Ishikawa (cell line): ENCODE measurements at regions not wholly inside any gene's neighbourhood (a gene's known extent, or its start where the extent isn't known, plus 50 kb on each side); places are given as distances from the start of the nearest gene placed in this dataset.

ENCODE experiments used
- CEBPB ChIP-seq: IDR thresholded peaks from 2 replicates; pipeline ENCODE4 v1.6.1; 2012
- CREB1 ChIP-seq: IDR thresholded peaks from 2 replicates; pipeline ENCODE4 v1.6.1; 2012; ENCODE audit warnings: low read depth
- EGR1 ChIP-seq: IDR thresholded peaks from 2 replicates; pipeline ENCODE4 v1.6.1; 2012
- EP300 ChIP-seq: IDR thresholded peaks from 2 replicates; pipeline ENCODE4 v1.6.1; 2012; ENCODE audit warnings: borderline replicate concordance
- FOXM1 ChIP-seq: IDR thresholded peaks from 2 replicates; pipeline ENCODE4 v1.6.1; 2012; ENCODE audit warnings: low read depth, borderline replicate concordance
- NFIC ChIP-seq: IDR thresholded peaks from 2 replicates; pipeline ENCODE4 v1.6.1; 2012
- RAD21 ChIP-seq: IDR thresholded peaks from 2 replicates; pipeline ENCODE4 v1.6.1; 2012; ENCODE audit warnings: low read depth
- REST ChIP-seq: IDR thresholded peaks from 2 replicates; pipeline ENCODE4 v1.6.1; 2012; ENCODE audit warnings: low read depth, mild to moderate bottlenecking
- TAF1 ChIP-seq: IDR thresholded peaks from 2 replicates; pipeline ENCODE4 v1.6.1; 2012; ENCODE audit warnings: low read depth, mild to moderate bottlenecking
- TCF12 ChIP-seq: IDR thresholded peaks from 2 replicates; pipeline ENCODE4 v1.6.1; 2012; ENCODE audit warnings: low read depth
- TEAD4 ChIP-seq: IDR thresholded peaks from 2 replicates; pipeline ENCODE4 v1.6.1; 2012
- YY1 ChIP-seq: IDR thresholded peaks from 2 replicates; pipeline ENCODE4 v1.6.1; 2012; ENCODE audit warnings: low read depth
- ZBTB7A ChIP-seq: IDR thresholded peaks from 2 replicates; pipeline ENCODE4 v1.6.1; 2012; ENCODE audit warnings: low read depth
- TF ChIP-seq, protein P1 (sequence below): IDR thresholded peaks from 2 replicates; pipeline ENCODE4 v1.6.1; 2012
- TF ChIP-seq, protein P2 (sequence below): IDR thresholded peaks from 2 replicates; pipeline ENCODE4 v1.6.1; 2012

GRCh38 chr9:38157711-38158110 lies 88.7 kb upstream of the SHB start:
- TF ChIP-seq RAD21: no peak
- TF ChIP-seq CEBPB: no peak
- TF ChIP-seq CREB1: no peak
- TF ChIP-seq FOXM1: no peak
- TF ChIP-seq EGR1: no peak
- no peak for TF ChIP-seq ZBTB7A
- TF ChIP-seq TCF12: no peak
- no peak for TF ChIP-seq TEAD4
- TF ChIP-seq TAF1: no peak
- TF ChIP-seq, protein P1, sequence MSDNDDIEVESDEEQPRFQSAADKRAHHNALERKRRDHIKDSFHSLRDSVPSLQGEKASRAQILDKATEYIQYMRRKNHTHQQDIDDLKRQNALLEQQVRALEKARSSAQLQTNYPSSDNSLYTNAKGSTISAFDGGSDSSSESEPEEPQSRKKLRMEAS: no peak
- TF ChIP-seq REST: no peak
- no peak for TF ChIP-seq NFIC
- TF ChIP-seq, protein P2, sequence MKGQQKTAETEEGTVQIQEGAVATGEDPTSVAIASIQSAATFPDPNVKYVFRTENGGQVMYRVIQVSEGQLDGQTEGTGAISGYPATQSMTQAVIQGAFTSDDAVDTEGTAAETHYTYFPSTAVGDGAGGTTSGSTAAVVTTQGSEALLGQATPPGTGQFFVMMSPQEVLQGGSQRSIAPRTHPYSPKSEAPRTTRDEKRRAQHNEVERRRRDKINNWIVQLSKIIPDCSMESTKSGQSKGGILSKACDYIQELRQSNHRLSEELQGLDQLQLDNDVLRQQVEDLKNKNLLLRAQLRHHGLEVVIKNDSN: no peak
- no peak for TF ChIP-seq YY1
- TF ChIP-seq EP300: no peak

DNA sequence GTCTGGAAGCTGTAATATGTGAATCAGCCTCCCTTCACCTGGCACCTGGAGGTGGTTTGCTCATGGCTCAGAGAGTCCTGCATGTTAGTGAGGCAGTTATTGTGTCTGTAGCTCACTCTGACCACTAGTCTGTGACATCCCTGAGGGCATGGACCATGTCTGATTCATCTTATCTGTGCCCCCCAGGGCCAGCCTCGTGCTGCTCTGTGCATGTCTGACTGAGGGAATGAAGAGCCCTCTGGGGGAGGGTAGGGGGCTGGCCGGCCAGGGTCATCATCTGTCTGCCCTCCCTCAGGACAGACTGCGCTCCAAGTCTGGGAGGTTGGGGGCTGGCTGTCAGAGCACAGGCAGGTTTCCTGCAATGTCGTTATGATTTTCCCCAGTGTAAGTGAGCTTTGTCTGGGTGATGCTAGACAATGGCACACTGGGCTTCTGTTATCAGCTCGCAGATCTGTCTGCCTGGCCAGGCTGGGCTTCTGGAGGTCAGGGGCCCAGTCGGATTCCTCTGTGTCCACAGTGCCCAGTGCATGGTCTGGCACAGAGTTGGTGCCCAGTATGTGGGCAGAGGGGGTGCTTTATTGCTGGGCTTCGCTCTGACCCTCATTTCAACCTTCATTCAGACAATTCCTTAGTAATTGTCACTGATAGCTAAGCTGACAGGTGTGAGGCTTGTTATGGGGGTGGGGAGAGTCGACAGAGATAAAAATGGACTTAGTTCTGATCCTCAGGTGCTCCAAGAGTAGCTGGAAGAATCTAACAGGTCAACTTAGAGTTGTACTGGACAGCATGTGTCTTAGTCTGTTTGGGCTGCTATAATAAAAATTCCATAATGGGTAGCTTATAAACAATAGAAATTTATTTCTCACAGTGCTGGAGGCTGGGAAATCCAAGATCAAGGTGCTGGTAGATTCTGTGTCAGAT lies 85.7 kb upstream of the SHB start:
- TF ChIP-seq, protein P1: no peak
- TF ChIP-seq FOXM1 (no peak), CEBPB (no peak), EGR1 (no peak), ZBTB7A (no peak), NFIC (no peak), TCF12 (no peak), CREB1 (no peak), YY1 (no peak), TEAD4 (no peak), REST (no peak), EP300 (no peak), TAF1 (no peak), RAD21 (no peak)
- TF ChIP-seq, protein P2: no peak

- no peak for TF ChIP-seq EGR1
Observed at GRCh38 chr9:38153910-38154291, 84.9 kb upstream of the SHB start.

DNA sequence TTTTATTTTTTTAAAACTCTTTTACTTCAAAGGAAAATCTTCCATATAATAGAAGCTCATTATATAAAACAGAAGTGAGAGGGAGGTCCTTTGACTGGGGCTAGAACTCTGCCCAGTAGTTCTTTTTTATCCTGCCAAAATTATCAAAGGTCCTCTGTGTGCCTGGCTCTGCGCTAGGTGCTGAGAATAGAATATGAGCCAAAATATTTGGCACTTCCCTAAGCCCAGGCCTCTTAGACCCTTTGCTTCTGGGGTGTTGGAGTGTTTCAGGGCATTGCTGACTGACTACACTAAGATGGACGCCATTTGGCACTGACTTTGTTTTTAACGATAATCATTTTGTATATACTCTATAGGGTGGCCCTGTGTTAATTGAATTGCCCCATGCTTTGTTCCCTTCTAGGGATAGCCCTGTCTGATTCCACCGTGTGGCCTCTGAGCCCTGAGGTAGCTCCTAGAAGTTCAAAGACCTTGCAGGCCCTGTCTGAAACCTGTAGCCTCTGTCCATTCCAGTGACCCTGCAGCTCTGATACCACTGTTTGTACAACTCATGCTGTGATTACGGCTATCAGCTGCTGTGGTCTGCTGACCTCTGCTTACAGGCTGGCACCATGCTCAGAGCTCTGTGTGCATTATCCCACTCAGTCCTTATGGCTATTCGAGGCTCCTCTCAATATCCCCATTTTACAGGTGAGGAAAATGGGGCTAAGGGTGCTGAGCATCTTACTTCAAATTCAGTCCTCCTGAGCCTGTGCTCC lies 84.3 kb upstream of the SHB start:
- TF ChIP-seq, protein P2: no peak
- TF ChIP-seq EP300: no peak
- TF ChIP-seq, protein P1: no peak
- no peak for TF ChIP-seq TEAD4
- no peak for TF ChIP-seq YY1
- no peak for TF ChIP-seq EGR1
- no peak for TF ChIP-seq NFIC
- no peak for TF ChIP-seq FOXM1
- TF ChIP-seq CEBPB: no peak
- TF ChIP-seq CREB1: no peak
- TF ChIP-seq REST: no peak
- no peak for TF ChIP-seq TAF1
